ENCODE measurements at regions not wholly inside any gene's neighbourhood (a gene's known extent, or its start where the extent isn't known, plus 50 kb on each side); places are given as distances from the start of the nearest gene placed in this dataset.

DNA sequence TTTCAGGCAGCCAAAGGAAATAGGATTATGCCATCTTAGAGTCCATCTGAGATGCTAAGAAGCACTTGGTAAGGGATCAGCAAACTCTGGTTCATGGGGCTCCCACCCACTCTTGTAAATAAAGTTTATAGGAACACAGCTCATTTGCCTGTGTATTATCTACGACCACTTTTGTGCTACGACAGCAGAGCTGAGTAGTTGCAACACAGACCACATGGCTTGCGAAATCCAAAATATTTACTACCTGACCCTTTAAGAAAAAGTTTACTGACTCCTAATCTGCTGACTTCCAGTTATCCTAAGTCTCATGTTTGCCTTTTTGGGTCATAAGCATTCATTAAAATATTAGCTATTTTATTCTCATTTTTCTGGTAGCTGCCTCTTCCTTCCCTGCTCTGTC, 859.0 kb downstream of the QKI start:
- Mint-ChIP-seq H3K36me3 (ENCODE audit: insufficient read depth in 1 of 3, low read depth in 3 of 3) (peaks cover 0 to 7% (median 4%) of the 10 kb centered on the region in 3 experiments; a peak in 4 of 7 replicates), H3K4me3 (no peak overlapping the region), H3K27ac (no peak overlapping the region), H3K9me3 (peaks cover 2 to 6% of the 10 kb centered on the region in 2 experiments), H3K27me3 (ENCODE audit: low read depth) (no peaks in the 10 kb centered on the region; the same call in 1 of the 2 replicates), H3K4me1 (no peaks in the 10 kb centered on the region)
- no peaks in the 10 kb centered on the region for H3K4me1 ChIP-seq (ENCODE audit: insufficient read depth, low read length)
- H3K23me2 ChIP-seq (ENCODE audit: insufficient read length, low read depth, low read length, poor library complexity, severe bottlenecking), result no peaks in the 10 kb centered on the region
- H3K4me2 ChIP-seq (ENCODE audit: insufficient read depth, insufficient read length, low read length), result no peak overlapping the region
- no peak overlapping the region for H2AFZ ChIP-seq (ENCODE audit: low read length)
- no peak for TF ChIP-seq CTCF (conservative IDR thresholded peaks at IDR 0.05)
- H4K8ac ChIP-seq (replicated peaks; ENCODE audit: insufficient read length, low read depth, low read length), result no peak overlapping the region
- no peak overlapping the region for H3K18ac ChIP-seq (ENCODE audit: insufficient read length, low read depth, low read length)
- no peaks in the 10 kb centered on the region for H4K20me1 ChIP-seq (ENCODE audit: control insufficient read depth, insufficient read depth, insufficient read length)
- no peak overlapping the region for H2AK5ac ChIP-seq (ENCODE audit: insufficient read length, low read length)
- H4K5ac ChIP-seq (ENCODE audit: insufficient read length, low read depth, low read length), result no peak overlapping the region
- H2BK12ac ChIP-seq (ENCODE audit: insufficient read length, low read depth, low read length), result no peak overlapping the region
- no peak overlapping the region for H2BK5ac ChIP-seq (ENCODE audit: insufficient read length, low read length)
- no peaks in the 10 kb centered on the region for H3K27me3 ChIP-seq (ENCODE audit: insufficient read depth, low read length)
- H3K79me1 ChIP-seq (ENCODE audit: insufficient read depth, low read depth, low read length, poor library complexity, severe bottlenecking), result no peaks in the 10 kb centered on the region
- H3K14ac ChIP-seq (ENCODE audit: insufficient read depth, low read length), result no peak overlapping the region
- H3K56ac ChIP-seq (ENCODE audit: insufficient read length, low read depth, low read length), result no peak overlapping the region
- no peak overlapping the region for H3K23ac ChIP-seq (ENCODE audit: insufficient read length, low read depth, low read length)
- H4K91ac ChIP-seq (ENCODE audit: insufficient read length, low read depth, low read length), result no peak overlapping the region
- no peak overlapping the region for H3K4ac ChIP-seq (ENCODE audit: low read depth, low read length)
- no peak overlapping the region for H3K27ac ChIP-seq (ENCODE audit: insufficient read length, low read depth, low read length)
- no peak overlapping the region for H3T11ph ChIP-seq (ENCODE audit: low read length)
- H3K9ac ChIP-seq (ENCODE audit: extremely low read depth, insufficient read length, low read length), result no peak overlapping the region
- no CpG with 5 or more reads among the region's 3 CpGs for WGBS (ENCODE audit: extremely low coverage, insufficient read length, low lambda C conversion rate)
- no peak overlapping the region for H2BK120ac ChIP-seq (ENCODE audit: low read depth, low read length, poor library complexity, severe bottlenecking)
- no peaks in the 10 kb centered on the region for H3K9me3 ChIP-seq (ENCODE audit: control insufficient read depth, low read depth, low read length)
- no peak overlapping the region for H2BK20ac ChIP-seq (ENCODE audit: low read depth, low read length, poor library complexity, severe bottlenecking)
- H3K79me2 ChIP-seq (ENCODE audit: insufficient read depth, low read length), result no peaks in the 10 kb centered on the region
- DNase-seq, result no peak
- no peak overlapping the region for H2BK15ac ChIP-seq (ENCODE audit: low read depth, low read length)

All from H9 (cell line).